HG03558 (cell line): ENCODE measurements at regions not wholly inside any gene's neighbourhood (a gene's known extent, or its start where the extent isn't known, plus 50 kb on each side); places are given as distances from the start of the nearest gene placed in this dataset.
"Not testable (repeated sequence)": the region's sequence is repeated elsewhere in the genome, so short reads cannot be mapped to it uniquely, and the experiment has no call there.

Source experiments
- ATAC-seq: cut with Tn5 transposase; IDR thresholded peaks from one replicate; pipeline ENCODE4 v1.9.1; 2021; ENCODE audit warnings: moderate number of reproducible peaks; ENCODE audit not compliant: unreplicated experiment; ENCODE audit errors: extremely low read depth

DNA sequence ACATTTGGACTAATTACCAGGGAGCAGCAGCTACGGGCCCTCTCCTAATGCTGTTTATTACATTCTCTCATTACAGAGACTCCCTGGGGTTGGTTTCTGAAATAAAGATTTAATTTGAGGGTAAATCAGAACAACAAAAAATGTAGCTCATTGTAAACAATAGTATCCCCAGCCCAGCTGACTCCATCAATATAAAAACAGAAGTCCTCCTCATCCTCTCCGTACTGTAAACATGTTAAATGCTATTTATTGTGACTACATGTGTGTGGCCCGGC is 670.4 kb downstream of the TOX3 start:
- no peak for ATAC-seq

DNA sequence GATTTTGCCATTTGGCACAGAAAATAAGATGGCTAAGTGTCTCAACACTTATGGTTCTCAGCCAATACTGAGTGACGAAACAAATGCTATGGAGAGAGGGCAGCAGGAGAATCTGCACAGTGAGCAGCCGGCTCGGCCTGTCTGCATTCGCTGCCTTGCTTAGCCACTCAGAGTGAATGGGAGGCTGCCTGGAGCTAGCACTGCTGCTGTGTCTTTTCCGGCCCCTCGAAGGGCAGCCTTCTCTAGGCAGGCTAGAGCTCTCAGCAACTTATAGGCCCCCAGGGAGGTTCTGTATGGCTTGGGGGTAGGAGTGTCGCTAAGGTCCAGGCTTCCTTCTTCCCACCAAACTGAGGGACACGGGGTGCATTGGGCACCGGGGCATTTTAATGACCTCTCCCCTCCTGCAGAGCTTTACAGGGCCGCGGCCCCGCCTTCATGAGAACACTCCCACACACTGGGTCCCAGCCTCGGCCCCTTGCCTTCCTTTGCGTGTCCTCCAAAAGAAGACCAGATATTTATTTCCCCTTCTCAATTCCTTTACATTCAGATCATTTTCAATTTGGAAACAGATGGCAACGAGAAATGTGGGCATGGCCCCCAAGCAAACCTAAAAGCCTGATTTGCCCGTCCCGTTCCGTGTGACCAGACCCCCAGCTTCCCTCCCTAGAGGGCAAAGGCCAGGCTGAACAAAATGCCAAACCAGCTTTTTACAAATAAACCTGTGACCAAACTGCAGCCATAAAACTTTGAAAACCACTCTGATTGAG is 670.9 kb downstream of the TOX3 start:
- ATAC-seq, result no peak

DNA sequence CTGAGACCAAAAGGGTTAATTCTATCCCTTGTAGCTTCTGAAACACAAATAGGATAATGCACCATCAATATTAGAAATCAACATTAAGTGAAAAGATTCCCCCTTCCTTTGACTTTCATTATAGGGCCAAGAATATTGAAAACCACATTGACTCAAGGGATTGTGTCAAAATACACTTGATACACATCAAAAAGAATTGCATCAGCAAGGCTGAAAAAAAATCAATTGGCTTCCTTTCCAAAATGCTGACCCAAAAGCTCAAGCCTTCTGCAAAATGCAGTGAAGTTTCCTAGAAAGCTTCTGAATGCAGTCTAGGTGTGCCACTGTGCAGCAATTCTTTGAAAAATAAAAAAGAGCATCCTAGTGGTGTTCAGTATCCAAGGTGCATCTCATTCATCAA is 674.4 kb downstream of the TOX3 start:
- ATAC-seq, result no peak

DNA sequence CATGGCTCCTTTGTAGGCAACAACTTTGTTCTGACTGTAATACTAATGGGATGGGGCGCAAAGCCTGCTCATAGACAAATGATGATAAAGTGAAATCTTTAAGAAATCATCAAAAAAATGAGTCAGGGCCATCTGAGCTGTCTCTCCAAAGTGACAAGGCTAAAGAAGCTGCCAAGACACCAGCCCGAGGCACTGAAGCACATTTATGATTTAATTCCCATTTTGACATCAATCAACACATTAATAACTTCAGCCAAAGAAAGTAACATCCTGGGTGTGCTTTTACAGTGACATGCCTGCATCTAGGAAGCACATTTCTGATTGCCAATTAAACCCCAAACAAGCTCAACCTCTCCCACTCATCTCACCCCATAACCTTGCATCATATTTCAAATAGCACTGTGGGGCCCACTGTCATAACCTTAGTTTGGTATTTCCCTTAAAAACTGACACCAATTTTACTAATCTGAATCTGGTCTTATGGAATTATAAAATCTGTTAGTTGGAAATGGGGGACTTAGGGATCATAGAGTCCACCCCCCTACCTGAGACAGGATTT is 676.6 kb downstream of the TOX3 start:
- ATAC-seq, result no peak

DNA sequence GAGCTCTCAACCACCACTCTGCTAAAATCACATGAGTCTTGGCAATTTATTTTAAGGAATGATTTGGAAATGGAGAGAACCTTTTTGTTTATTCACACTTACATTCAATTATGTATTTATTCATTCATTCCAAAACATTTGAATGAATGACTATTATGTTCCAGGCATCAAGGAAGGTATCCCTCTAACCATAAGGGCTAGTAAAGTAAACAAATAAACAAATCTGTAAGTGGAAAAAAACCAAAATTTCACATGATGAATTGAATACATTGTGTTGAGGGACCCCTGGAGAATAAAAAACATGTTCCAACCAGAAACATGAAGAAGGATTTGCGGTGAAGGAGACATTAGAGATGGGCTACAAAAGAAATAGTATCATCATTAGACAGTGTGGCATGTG is 677.8 kb downstream of the TOX3 start:
- ATAC-seq, result no peak

DNA sequence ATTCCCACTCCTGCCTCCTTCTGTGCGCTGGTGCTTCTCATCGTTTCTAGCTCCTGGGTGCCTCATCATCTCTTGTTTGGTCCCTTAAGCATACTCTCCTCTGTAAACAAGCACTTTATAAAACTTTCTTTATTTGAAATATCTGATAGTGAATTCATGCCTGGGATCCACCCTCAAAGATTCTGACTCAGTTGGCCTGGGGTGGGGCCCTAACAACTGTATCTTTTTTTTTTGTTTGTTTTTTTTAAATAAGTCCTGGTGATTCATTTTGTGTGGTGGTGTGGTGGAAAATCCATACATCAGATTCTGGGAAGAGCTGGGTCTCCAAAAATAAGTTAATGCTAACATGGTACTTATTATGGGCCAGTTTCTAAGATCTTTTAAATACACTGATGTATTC is 678.3 kb downstream of the TOX3 start:
- no peak for ATAC-seq

DNA sequence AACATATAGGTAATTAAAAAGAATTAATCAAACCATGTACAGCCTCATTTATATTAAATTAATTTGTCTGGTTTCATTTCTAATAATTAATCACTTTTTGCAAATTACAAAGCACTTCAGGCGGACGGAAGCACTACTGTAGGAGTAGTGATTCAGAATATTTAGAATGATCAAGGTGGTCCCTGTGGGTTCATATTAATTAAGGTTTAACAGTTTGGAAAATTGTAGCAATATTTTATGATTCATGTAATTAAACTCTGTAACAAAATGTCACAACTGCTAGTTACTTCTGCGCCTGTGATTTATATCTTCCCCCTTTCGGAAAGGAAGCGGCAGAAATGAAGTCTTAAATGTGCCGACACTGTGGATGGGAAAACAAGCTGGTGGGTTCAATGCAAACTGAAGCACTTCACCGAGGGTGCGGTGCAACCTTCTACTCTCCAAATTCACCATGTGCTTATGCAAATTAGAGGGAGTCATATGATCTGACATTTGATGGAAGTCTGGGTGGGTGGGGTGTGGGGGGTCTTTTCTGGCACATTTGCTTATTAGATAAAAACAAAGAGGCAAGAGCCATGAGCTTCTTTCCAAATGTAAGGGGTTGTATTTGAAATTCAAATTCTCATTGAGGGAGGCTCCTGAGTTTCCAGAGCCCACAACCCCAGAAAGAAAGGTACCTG is 679.4 kb downstream of the TOX3 start:
- no peak for ATAC-seq

DNA sequence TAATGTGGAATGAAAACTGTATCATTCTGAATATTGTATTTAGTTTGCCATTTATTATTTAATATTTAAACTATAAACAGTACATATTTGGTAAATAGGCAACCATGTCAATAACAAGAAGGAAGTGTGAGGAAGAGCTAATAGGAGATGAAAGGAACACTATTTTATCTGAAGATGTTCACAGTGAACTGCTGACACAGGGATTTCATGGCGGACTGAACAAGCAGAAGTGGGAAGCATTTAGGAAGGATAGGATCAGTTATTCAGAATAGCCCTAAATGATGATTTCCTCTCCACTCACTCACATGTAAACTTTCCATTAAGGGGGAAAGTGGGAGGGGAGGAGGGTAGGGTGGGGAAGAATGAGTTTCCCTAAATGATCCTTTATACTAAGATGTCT is 682.4 kb downstream of the TOX3 start:
- ATAC-seq, result no peak

DNA sequence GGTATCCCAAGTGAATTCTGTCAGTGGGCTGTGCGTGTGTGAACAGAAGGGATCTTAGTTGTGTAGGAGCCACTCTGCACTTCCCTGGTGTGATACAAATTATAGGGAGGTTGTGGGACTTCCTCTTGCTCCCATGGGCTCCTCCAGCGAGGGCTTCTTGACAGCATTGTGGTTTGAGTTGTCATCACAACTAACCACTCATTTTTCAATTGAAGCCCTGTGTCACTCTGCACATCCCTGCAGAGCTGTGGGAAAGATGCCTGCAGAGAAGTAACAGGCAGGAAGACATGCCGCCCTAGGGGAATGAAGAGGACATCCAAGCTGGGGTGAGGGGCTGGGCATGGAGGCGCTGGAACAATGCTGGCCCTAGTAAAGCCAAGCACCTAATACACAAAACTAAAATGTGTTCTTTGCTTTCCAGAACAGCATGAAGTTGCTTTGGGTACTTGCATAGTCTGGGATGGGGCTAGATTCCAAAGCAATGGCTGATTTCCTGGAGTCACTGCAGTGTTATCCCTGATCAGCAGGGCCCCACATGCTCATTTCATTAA is 692.5 kb downstream of the TOX3 start:
- ATAC-seq, result no peak

DNA sequence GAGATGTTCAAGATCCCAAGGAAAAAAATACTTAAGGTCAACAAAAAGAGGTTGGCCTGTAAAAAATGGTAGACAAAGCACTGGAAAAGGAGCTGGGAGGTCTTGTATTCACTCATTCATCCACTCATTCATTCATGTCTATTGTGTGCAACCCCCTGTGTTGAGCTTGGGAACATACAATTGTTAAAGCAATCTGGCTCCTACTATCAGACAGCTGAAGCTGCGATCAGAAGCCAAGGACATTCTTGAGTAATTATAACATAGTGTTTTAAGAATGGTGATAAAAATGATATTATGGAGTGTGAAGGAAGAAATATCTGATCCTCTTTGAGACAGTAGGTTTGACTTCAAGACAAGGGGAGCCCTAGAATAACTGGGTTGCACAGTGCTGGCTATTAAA is 693.4 kb downstream of the TOX3 start:
- ATAC-seq, result no peak

DNA sequence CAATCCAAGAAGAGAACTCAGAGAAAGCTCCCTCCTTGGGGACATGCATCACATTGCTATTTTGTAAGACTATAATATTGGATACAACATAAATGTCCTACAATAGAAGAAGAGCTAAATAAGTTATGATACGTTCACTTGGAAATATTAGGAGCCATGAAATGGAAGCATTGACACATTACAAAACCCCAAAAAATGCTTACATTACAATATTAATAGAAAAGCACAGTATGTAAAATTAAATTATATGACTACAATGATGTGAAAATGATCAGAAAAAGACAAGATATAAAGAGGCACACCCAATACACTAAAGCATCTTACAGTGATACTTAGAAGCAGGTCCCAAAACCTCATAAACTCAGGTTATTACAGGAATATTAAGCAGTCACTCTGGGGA is 694.1 kb downstream of the TOX3 start:
- ATAC-seq, result no peak

DNA sequence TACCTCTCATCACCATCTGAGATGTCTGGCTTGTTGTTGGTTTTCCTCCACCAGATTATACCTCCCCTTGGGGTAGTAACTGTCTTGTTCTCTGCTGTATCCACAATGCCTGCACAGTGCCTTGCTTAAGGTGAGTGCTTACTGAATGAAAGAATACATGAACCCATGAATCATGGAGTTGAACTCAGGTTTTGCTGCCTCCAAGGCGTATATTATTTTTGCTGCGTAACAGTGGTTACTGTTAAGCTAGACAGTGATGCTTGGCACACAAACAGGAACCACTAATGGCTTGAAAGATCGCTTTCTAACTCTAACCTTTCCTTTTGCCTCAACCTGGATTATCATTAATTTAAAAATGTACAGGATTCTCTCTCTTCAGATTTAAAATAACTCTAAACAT is 695.8 kb downstream of the TOX3 start:
- ATAC-seq, result no peak

DNA sequence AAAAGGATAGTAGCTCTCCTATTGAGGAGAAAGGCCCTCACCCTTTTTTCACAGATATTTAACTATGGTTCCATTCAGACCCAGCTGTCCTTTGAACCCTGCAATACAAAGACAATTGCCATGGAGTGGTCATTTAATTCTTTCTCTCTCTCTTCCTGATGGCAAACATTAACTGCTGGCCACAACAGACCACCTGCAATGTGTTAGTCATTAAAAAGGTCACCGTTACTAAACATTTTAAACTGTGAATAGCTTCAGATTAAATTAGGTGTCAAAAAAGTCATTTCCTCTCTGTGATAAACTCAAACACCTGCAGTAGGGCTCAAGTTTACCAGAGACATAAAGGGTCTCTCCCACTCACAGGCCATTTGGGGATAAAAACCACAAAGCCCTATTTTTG is 697.2 kb downstream of the TOX3 start:
- no peak for ATAC-seq

DNA sequence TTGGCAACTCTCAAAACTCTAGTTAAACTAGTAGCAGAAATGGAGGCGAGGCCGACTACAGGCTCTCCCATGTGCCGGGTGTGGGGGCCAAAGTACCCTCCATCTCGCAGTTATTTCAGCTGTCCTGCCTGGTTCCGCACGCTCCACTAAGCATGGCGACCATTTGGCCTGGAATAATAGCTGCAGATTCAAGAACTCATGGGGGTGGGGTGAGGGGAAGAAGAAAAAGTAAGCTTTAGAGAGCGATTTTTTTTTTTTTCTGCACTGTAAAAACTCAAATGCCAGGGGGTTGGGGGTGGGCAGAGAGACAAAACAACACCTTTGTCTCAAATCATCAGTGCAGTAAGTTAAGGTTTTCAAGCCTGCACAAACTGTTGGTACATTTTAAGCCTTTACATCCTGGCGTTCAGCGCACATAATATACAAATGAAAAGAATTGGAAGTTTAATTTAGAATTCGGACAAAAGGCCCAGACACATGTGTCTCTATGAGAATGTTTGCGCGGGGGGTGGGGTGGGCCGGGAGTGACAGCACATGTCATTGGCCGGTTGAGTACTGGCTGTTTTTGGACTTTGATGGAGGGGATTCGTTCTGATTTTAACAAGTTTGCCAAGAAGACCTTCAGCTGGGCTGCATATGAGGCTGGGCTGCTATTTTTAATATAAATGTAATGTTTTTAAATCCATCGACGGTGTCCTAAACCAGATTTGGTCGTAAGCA is 694.7 kb upstream of the SALL1 start:
- ATAC-seq, result no peak

DNA sequence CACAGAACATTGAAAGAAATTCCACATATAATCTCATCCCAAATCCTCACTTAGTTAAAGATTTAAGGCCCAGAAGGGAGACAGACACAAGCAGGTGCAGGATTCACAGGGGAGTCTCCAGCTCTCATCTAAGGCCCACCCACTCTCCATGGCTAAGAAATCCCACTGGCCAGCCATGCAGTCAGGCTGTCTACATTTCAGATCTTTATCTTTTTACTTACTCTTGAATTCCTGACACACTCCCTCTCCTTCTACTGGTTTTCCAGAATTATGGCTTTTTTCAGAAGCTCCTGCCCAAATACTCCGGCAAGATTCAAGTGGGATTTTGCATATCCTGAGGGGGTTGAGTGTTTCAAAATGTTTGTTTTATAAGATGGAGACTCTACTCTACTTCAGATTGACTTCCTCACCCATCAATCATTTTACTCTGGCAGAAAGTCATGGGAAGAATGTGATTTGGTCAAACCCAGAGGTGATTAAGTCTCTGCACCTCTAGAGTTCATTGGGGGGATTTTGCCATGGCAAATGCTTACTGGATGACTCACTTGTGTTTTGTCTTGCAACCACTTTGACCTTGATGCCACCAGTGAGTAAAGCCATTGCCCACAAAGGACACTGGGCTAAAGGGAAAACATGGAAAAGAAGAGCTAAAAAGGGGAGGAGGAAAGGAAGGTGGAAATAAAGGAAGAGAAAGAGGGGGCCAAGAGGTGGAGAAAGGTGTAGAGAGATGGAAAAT is 688.8 kb upstream of the SALL1 start:
- no peak for ATAC-seq

DNA sequence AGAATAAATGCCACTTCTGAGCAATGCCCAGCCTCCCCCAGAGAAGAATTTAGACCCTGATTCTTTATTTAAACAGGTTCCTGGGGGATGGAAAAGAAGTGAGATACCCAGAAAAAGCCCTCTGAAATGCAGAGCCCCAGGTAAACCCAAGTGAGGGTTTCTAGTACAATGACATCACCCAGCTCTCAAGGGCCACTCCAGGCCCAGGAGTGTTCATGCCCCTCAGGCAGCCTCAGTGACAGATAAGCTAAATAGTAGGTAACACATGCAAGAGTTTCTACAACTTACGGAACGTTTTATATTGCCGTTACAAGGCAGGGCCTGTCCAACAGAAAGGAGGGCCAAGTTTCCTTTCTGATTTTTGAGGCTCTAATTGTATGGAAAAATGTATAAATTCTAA is 683.7 kb upstream of the SALL1 start:
- ATAC-seq, result no peak

DNA sequence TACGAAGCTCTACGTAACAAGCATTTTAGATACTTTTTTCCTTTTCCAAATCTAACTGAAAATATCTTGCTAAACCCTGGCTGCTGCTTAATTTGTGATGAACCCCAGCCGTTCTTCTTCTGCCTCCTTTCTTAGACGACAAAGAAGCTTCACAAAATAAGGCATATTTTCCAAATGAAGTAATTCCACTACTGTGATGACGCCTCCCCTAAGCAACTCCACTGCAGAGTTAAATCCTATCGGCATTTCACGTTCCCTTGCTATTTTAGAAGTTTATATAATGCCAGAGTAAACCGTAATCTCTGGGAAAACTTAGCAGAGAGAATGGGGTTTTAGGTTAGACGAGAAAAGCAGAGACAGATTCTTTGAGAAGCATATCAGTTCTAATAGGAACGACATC is 683.1 kb upstream of the SALL1 start:
- ATAC-seq, result no peak

DNA sequence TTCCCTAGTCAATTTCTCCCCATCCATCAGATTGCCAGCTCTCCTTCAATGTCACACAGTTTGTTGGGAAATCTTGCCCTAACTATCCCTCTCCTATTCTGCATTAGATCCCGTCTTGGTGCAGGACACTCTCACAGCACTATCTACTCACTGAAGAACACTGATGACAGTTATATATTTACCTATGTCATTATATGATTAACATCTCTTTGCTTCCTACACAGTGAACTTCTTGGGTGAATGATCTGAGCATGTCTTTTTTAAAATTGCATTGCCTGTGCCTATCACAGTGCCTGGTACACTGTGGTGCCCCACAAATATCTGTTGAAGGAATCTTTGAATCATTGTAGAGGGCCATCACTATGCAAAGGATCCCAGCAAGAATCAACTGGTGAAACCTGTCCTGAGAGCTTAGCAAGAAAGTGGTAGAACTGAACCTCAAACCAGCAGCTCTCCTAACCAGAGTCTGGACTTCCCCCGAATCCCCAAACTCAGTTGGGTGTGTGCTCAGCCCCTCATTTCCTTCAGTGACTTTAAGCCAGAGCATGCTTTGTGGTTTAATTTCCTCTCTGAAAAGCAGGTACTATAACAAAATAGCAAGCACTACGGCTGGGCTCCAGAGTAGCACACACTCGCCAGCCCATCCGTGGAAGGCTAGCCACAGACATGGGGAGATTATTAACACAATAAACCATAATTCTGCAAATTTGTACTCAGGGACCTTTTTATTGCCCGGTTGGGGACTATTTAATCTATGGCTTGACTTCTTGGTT is 680.7 kb upstream of the SALL1 start:
- no peak for ATAC-seq

DNA sequence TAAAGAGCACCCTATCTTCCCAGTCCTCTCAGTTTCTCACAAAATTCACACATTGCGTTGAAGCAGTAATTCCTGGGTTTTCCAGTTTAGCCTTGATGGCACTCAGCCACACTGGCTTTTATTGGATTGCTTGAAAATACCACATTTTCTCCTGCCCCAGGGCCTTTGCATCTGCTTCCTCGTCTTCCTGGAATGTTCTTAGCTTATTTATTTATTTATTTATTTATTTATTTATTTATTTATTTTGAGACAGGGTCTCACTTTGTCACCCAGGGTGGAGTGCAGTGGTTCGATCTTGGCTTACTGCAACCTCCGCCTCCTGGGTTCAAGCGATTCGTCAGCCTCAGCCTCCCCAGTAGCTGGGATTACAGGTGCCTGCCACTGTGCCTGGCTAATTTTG is 680.0 kb upstream of the SALL1 start:
- ATAC-seq, result not testable (repeated sequence)

DNA sequence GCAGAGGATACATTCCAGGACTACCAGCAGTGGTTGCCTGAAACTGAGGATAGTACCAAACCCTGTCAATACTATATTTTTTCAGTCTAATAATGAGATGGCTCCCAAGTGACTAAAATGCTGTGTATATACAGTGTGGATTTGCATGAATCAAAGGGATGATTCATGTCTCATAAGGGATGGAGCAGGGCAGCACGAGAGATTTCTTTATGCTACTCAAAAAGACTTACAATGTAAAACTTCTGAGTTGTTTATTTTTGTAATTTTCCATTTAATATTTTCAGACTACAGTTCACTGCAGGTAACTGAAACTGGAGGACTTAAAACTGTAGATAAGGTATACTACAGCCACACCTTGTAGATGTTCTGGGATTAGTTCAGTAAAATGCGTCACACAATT is 674.7 kb upstream of the SALL1 start:
- ATAC-seq, result no peak
